ENCODE measurements at regions not wholly inside any gene's neighbourhood (a gene's known extent, or its start where the extent isn't known, plus 50 kb on each side); places are given as distances from the start of the nearest gene placed in this dataset.

- H3F3A ChIP-seq (replicated peaks; ENCODE audit: low read depth) = no peaks in the 10 kb centered on the region
- H2AFZ ChIP-seq = 0 out of 2 replicates have a peak overlapping the region, but pooled peaks have one; percentile 69
- H3K27me3 ChIP-seq (ENCODE audit: insufficient read depth) = no peaks in the 10 kb centered on the region
- H3K79me2 ChIP-seq (replicated peaks; ENCODE audit: insufficient read depth) = no peaks in the 10 kb centered on the region
- ATAC-seq (peak; percentile 73), DNase-seq (ENCODE audit: low spot score) (peak; percentile 13)
- no peaks in the 10 kb centered on the region for H4K20me1 ChIP-seq (replicated peaks; ENCODE audit: insufficient read depth)
- H3K4me3 Mint-ChIP-seq = no peak overlapping the region
- no peak overlapping the region for H3K27ac ChIP-seq (ENCODE audit: low read depth)
- peaks cover 34% of the 10 kb centered on the region for H3K4me1 ChIP-seq (ENCODE audit: insufficient read depth)
- no peak overlapping the region for H3K4me3 ChIP-seq
- H3K9me3 Mint-ChIP-seq = 0 out of 3 replicates have a peak, but pooled peaks cover 2% of the 10 kb centered on the region
- peaks cover 6% of the 10 kb centered on the region; the same call in 2 of the 3 replicates for H3K36me3 Mint-ChIP-seq (ENCODE audit: low read depth)
- TF ChIP-seq, protein P1, sequence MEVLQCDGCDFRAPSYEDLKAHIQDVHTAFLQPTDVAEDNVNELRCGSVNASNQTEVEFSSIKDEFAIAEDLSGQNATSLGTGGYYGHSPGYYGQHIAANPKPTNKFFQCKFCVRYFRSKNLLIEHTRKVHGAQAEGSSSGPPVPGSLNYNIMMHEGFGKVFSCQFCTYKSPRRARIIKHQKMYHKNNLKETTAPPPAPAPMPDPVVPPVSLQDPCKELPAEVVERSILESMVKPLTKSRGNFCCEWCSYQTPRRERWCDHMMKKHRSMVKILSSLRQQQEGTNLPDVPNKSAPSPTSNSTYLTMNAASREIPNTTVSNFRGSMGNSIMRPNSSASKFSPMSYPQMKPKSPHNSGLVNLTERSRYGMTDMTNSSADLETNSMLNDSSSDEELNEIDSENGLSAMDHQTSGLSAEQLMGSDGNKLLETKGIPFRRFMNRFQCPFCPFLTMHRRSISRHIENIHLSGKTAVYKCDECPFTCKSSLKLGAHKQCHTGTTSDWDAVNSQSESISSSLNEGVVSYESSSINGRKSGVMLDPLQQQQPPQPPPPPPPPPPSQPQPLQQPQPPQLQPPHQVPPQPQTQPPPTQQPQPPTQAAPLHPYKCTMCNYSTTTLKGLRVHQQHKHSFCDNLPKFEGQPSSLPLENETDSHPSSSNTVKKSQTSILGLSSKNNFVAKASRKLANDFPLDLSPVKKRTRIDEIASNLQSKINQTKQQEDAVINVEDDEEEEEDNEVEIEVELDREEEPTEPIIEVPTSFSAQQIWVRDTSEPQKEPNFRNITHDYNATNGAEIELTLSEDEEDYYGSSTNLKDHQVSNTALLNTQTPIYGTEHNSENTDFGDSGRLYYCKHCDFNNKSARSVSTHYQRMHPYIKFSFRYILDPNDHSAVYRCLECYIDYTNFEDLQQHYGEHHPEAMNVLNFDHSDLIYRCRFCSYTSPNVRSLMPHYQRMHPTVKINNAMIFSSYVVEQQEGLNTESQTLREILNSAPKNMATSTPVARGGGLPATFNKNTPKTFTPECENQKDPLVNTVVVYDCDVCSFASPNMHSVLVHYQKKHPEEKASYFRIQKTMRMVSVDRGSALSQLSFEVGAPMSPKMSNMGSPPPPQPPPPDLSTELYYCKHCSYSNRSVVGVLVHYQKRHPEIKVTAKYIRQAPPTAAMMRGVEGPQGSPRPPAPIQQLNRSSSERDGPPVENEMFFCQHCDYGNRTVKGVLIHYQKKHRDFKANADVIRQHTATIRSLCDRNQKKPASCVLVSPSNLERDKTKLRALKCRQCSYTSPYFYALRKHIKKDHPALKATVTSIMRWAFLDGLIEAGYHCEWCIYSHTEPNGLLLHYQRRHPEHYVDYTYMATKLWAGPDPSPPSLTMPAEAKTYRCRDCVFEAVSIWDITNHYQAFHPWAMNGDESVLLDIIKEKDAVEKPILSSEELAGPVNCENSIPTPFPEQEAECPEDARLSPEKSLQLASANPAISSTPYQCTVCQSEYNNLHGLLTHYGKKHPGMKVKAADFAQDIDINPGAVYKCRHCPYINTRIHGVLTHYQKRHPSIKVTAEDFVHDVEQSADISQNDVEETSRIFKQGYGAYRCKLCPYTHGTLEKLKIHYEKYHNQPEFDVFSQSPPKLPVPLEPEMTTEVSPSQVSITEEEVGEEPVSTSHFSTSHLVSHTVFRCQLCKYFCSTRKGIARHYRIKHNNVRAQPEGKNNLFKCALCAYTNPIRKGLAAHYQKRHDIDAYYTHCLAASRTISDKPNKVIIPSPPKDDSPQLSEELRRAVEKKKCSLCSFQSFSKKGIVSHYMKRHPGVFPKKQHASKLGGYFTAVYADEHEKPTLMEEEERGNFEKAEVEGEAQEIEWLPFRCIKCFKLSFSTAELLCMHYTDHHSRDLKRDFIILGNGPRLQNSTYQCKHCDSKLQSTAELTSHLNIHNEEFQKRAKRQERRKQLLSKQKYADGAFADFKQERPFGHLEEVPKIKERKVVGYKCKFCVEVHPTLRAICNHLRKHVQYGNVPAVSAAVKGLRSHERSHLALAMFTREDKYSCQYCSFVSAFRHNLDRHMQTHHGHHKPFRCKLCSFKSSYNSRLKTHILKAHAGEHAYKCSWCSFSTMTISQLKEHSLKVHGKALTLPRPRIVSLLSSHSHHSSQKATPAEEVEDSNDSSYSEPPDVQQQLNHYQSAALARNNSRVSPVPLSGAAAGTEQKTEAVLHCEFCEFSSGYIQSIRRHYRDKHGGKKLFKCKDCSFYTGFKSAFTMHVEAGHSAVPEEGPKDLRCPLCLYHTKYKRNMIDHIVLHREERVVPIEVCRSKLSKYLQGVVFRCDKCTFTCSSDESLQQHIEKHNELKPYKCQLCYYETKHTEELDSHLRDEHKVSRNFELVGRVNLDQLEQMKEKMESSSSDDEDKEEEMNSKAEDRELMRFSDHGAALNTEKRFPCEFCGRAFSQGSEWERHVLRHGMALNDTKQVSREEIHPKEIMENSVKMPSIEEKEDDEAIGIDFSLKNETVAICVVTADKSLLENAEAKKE (CRISPR knock-in tag; IDR thresholded peaks at IDR 0.05) = 0 out of 2 replicates have a peak, but pooled peaks have one; percentile 13
- TF ChIP-seq, protein P2, sequence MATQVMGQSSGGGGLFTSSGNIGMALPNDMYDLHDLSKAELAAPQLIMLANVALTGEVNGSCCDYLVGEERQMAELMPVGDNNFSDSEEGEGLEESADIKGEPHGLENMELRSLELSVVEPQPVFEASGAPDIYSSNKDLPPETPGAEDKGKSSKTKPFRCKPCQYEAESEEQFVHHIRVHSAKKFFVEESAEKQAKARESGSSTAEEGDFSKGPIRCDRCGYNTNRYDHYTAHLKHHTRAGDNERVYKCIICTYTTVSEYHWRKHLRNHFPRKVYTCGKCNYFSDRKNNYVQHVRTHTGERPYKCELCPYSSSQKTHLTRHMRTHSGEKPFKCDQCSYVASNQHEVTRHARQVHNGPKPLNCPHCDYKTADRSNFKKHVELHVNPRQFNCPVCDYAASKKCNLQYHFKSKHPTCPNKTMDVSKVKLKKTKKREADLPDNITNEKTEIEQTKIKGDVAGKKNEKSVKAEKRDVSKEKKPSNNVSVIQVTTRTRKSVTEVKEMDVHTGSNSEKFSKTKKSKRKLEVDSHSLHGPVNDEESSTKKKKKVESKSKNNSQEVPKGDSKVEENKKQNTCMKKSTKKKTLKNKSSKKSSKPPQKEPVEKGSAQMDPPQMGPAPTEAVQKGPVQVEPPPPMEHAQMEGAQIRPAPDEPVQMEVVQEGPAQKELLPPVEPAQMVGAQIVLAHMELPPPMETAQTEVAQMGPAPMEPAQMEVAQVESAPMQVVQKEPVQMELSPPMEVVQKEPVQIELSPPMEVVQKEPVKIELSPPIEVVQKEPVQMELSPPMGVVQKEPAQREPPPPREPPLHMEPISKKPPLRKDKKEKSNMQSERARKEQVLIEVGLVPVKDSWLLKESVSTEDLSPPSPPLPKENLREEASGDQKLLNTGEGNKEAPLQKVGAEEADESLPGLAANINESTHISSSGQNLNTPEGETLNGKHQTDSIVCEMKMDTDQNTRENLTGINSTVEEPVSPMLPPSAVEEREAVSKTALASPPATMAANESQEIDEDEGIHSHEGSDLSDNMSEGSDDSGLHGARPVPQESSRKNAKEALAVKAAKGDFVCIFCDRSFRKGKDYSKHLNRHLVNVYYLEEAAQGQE (IDR thresholded peaks at IDR 0.05; ENCODE audit: unreplicated experiment) = no peak
- TF ChIP-seq ETS1 (IDR thresholded peaks at IDR 0.05) = no peak
- H3K27me3 Mint-ChIP-seq (ENCODE audit: insufficient read depth, low read depth, poor library complexity) = no peaks in the 10 kb centered on the region
- H3K4me2 ChIP-seq = 0 out of 2 replicates have a peak overlapping the region, but pooled peaks have one; percentile 34
- peak overlapping the region; percentile 32 for H3K27ac Mint-ChIP-seq
- no peaks in the 10 kb centered on the region for H3K36me3 ChIP-seq (ENCODE audit: insufficient read depth)
- H3K4me1 Mint-ChIP-seq = peaks cover 31% of the 10 kb centered on the region
- H3K9me2 ChIP-seq (ENCODE audit: insufficient read depth) = peaks cover 21% of the 10 kb centered on the region
Measured at GRCh38 chr4:96993560-96993959, 1149.7 kb downstream of the STPG2 start.

All from GM23338 (cell line).